HEK293T (cell line): ENCODE measurements at regions not wholly inside any gene's neighbourhood (a gene's known extent, or its start where the extent isn't known, plus 50 kb on each side); places are given as distances from the start of the nearest gene placed in this dataset.

ENCODE experiments used
- BHLHE40 ChIP-seq: fragments of 450-650 bp; IDR thresholded peaks from 2 replicates; pipeline ENCODE4 v1.6.1; 2016; ENCODE audit warnings: mild to moderate bottlenecking, moderate library complexity, borderline replicate concordance
- ELF4 ChIP-seq: fragments of 450-650 bp; IDR thresholded peaks from 2 replicates; pipeline ENCODE4 v1.6.1; 2017; ENCODE audit warnings: antibody characterized with exemption
- FOXA1 ChIP-seq: fragments of 450-650 bp; IDR thresholded peaks from 2 replicates; pipeline ENCODE4 v1.6.1; 2016; ENCODE audit warnings: mild to moderate bottlenecking
- FOXM1 ChIP-seq: fragments of 450-650 bp; IDR thresholded peaks from 2 replicates; pipeline ENCODE4 v1.6.1; 2017; ENCODE audit warnings: mild to moderate bottlenecking, borderline replicate concordance
- HDGF ChIP-seq: fragments of 450-650 bp; IDR thresholded peaks from 2 replicates; pipeline ENCODE4 v1.6.1; 2017; ENCODE audit warnings: antibody characterized with exemption, borderline replicate concordance
- LEF1 ChIP-seq: fragments of 450-650 bp; IDR thresholded peaks from 2 replicates; pipeline ENCODE4 v1.6.1; 2017; ENCODE audit warnings: mild to moderate bottlenecking, borderline replicate concordance
- SP1 ChIP-seq: fragments of 450-650 bp; IDR thresholded peaks from 2 replicates; pipeline ENCODE4 v1.6.1; 2017
- SUZ12 ChIP-seq: fragments of 450-650 bp; IDR thresholded peaks from 2 replicates; pipeline ENCODE4 v1.6.1; 2016; ENCODE audit warnings: mild to moderate bottlenecking
- TARDBP ChIP-seq: fragments of 450-650 bp; IDR thresholded peaks from 2 replicates; pipeline ENCODE4 v1.6.1; 2016

GRCh38 chr2:118186110-118186857 lies 98.0 kb downstream of the INSIG2 start:
- no peak for TF ChIP-seq SUZ12
- no peak for TF ChIP-seq FOXA1
- no peak for TF ChIP-seq LEF1
- no peak for TF ChIP-seq FOXM1
- TF ChIP-seq ELF4: peak; percentile 38; the same call in 1 of the 2 replicates
- no peak for TF ChIP-seq TARDBP
- TF ChIP-seq BHLHE40: no peak
- TF ChIP-seq SP1: no peak
- no peak for TF ChIP-seq HDGF
